GM12878 (cell line): ENCODE measurements at regions not wholly inside any gene's neighbourhood (a gene's known extent, or its start where the extent isn't known, plus 50 kb on each side); places are given as distances from the start of the nearest gene placed in this dataset.

Experiments
- ATAC-seq: fragments of 200-7000 bp; cut with Tn5 transposase; 3 replicates; pipeline ENCODE4 v1.9.1; 2020; ENCODE audit warnings: mild to moderate bottlenecking, moderate library complexity
- BruUV-seq: library from RNA; stranded (reverse); fragments of 400-500 nt; replicated peaks from 2 replicates; lab custom pipeline; 2021; lab: Mats Ljungman, UMichigan
- CTCF ChIA-PET: fragments of 300-600 bp; sonication (Branson Sonifier 250); formaldehyde crosslinking; extraction: SDS; loops from one replicate; lab custom pipeline; 2021; ENCODE audit warnings: inconsistent platforms; lab: Yijun Ruan, JAX
- POLR2A ChIA-PET: fragments of 350-600 bp; formaldehyde crosslinking; extraction: SDS; loops from one replicate; lab custom pipeline; 2021; ENCODE audit warnings: inconsistent platforms; lab: Charles Lee
- RAD21 ChIA-PET: fragments of 300-600 bp; sonication (Branson Sonifier 250); formaldehyde crosslinking; loops from one replicate; lab custom pipeline; 2023; ENCODE audit warnings: antibody characterized with exemption; ENCODE audit not compliant: unreplicated experiment; lab: Charles Lee
- SMC1A ChIA-PET: fragments of 300-600 bp; sonication (Branson Sonifier 250); formaldehyde crosslinking; loops from one replicate; lab custom pipeline; 2023; ENCODE audit not compliant: unreplicated experiment, uncharacterized antibody; lab: Charles Lee
- DNase-seq: peaks from one replicate; pipeline ENCODE4 v3.0.0-alpha.2; 2011; ENCODE audit warnings: low read depth, low spot score
- FAIRE-seq: peaks from 3 replicates; lab custom pipeline; 2011; peaks lifted over from hg19 to GRCh38; lab: Jason Lieb, UNC
- H2AFZ ChIP-seq: 2 replicates; pipeline ENCODE4 v1.6.0; 2011; ENCODE audit warnings: low read depth, low read length, control low read depth; ENCODE audit not compliant: control insufficient read depth
- H3K27ac ChIP-seq: 2 replicates; pipeline ENCODE4 v1.5.1; 2011; ENCODE audit warnings: control low read depth; ENCODE audit not compliant: control insufficient read depth, insufficient read depth
- H3K27me3 ChIP-seq, 2 experiments: replicated peaks in 1 of 2; 2 replicates each; pipeline versions ENCODE4 v1.6.0 to v1.6.1; 2011; ENCODE audit warnings: low read length in 1 of 2; ENCODE audit not compliant: control insufficient read depth in 2 of 2, insufficient read depth in 2 of 2
- H3K36me3 ChIP-seq, 2 experiments: 2 replicates each; pipeline ENCODE4 v1.5.1; 2011; ENCODE audit warnings: low read length in 1 of 2; ENCODE audit not compliant: control insufficient read depth in 2 of 2, insufficient read depth in 2 of 2
- H3K4me1 ChIP-seq: 2 replicates; pipeline ENCODE4 v1.6.1; 2011; ENCODE audit warnings: mild to moderate bottlenecking, low read length, moderate library complexity, mixed read lengths; ENCODE audit not compliant: control insufficient read depth, insufficient read depth
- H3K4me2 ChIP-seq: 2 replicates; pipeline ENCODE4 v1.6.0; 2011; ENCODE audit warnings: control low read depth; ENCODE audit not compliant: control insufficient read depth, insufficient read depth
- H3K4me3 ChIP-seq: fragments of 200-600 bp; sonication (generic); 2 replicates; pipeline ENCODE4 v1.5.1; 2016
- H3K79me2 ChIP-seq: 2 replicates; pipeline ENCODE4 v1.6.0; 2011; ENCODE audit warnings: low read length; ENCODE audit not compliant: control insufficient read depth, insufficient read depth
- H3K9ac ChIP-seq: 2 replicates; pipeline ENCODE4 v1.8.0; 2011; ENCODE audit warnings: low read length, control low read depth, mixed read lengths; ENCODE audit not compliant: control insufficient read depth, insufficient read depth
- H3K9me3 ChIP-seq: replicated peaks from 3 replicates; pipeline ENCODE4 v1.5.1; 2011; ENCODE audit warnings: mild to moderate bottlenecking, low read length; ENCODE audit not compliant: control insufficient read depth, insufficient read depth
- H4K20me1 ChIP-seq: 2 replicates; pipeline ENCODE4 v1.6.0; 2011; ENCODE audit not compliant: control insufficient read depth, insufficient read depth
- EED ChIP-seq: sonication (generic); IDR thresholded peaks from 2 replicates; pipeline ENCODE4 v1.6.1; 2016; ENCODE audit warnings: antibody characterized with exemption, low read depth
- IKZF1 ChIP-seq: fragments of 450-650 bp; conservative IDR thresholded peaks from 2 replicates; pipeline ENCODE4 v1.6.1; 2017; ENCODE audit warnings: antibody characterized with exemption, mild to moderate bottlenecking
- JUND ChIP-seq: IDR thresholded peaks from 2 replicates; pipeline ENCODE4 v1.6.1; 2012; ENCODE audit warnings: low read depth, mild to moderate bottlenecking, low read length, improper control_type of control experiment, moderate library complexity
- KAT2A ChIP-seq: conservative IDR thresholded peaks from 2 replicates; pipeline ENCODE4 v1.6.1; 2011; ENCODE audit warnings: low read depth, low read length; ENCODE audit not compliant: control insufficient read depth
- NR2C2 ChIP-seq: IDR thresholded peaks from 2 replicates; pipeline ENCODE4 v1.6.1; 2011; ENCODE audit warnings: borderline replicate concordance, low read depth; ENCODE audit not compliant: control insufficient read depth, insufficient read length
- SIX5 ChIP-seq: IDR thresholded peaks from 2 replicates; pipeline ENCODE4 v1.6.1; 2011; ENCODE audit warnings: mild to moderate bottlenecking, low read depth, low read length, moderate library complexity; ENCODE audit not compliant: severe bottlenecking
- SMC3 ChIP-seq: IDR thresholded peaks from 2 replicates; pipeline ENCODE4 v1.6.1; 2011; ENCODE audit warnings: low read length, improper control_type of control experiment, borderline replicate concordance
- SP1 ChIP-seq: IDR thresholded peaks from one replicate; pipeline ENCODE4 v1.6.1; 2011; ENCODE audit warnings: low read depth, low read length
- STAT3 ChIP-seq: IDR thresholded peaks from 2 replicates; pipeline ENCODE4 v1.6.1; 2011; ENCODE audit warnings: low read depth, low read length, improper control_type of control experiment
- TAF1 ChIP-seq: IDR thresholded peaks from 2 replicates; pipeline ENCODE4 v1.6.1; 2011; ENCODE audit warnings: mild to moderate bottlenecking, low read depth, low read length, borderline replicate concordance
- TCF3 ChIP-seq: IDR thresholded peaks from 2 replicates; pipeline ENCODE4 v1.6.1; 2012; ENCODE audit warnings: low read depth, mild to moderate bottlenecking, low read length, borderline replicate concordance; ENCODE audit not compliant: insufficient read depth
- YBX1 ChIP-seq: fragments of 450-650 bp; IDR thresholded peaks from 2 replicates; pipeline ENCODE4 v1.6.1; 2016; ENCODE audit warnings: antibody characterized with exemption
- WGBS: methylation state at CpG from one replicate; pipeline ENCODE4 v1.1.6; 2016; ENCODE audit warnings: low lambda C conversion rate; ENCODE audit not compliant: insufficient replicate concordance, insufficient coverage; ENCODE audit errors: missing lambda C conversion rate; 5-methylcytosine and 5-hydroxymethylcytosine counted together
- in situ Hi-C: fragments of 300-500 bp; cut with MboI; formaldehyde crosslinking; loops from 9 replicates; pipeline ENCODE4 v1.14.3; 2018; ENCODE audit warnings: mixed read lengths
- intact Hi-C: fragments of 100-400 bp; cut with micrococcal nuclease; formaldehyde crosslinking; loops from one replicate; pipeline ENCODE4 v1.14.2; 2022; ENCODE audit not compliant: unreplicated experiment
- TF ChIP-seq, protein P1 (sequence below): IDR thresholded peaks from 2 replicates; pipeline ENCODE4 v1.6.1; 2012; ENCODE audit warnings: low read depth, low read length, improper control_type of control experiment
- TF ChIP-seq, protein P2 (sequence below): IDR thresholded peaks from 2 replicates; pipeline ENCODE4 v1.6.1; 2011; ENCODE audit warnings: borderline replicate concordance, low read depth, mild to moderate bottlenecking, moderate library complexity, mixed read lengths, low read length; ENCODE audit not compliant: insufficient read depth; ENCODE audit errors: extremely low read length
- TF ChIP-seq, protein P3 (sequence below): fragments of 450-650 bp; IDR thresholded peaks from 2 replicates; pipeline ENCODE4 v1.6.1; 2014; ENCODE audit warnings: mild to moderate bottlenecking
- TF ChIP-seq, protein P4 (sequence below): fragments of 450-650 bp; IDR thresholded peaks from 2 replicates; pipeline ENCODE4 v1.6.1; 2017; ENCODE audit warnings: low read depth, mild to moderate bottlenecking, moderate library complexity
- TF ChIP-seq, protein P5 (sequence below): IDR thresholded peaks from 2 replicates; pipeline ENCODE4 v1.6.1; 2011; ENCODE audit warnings: borderline replicate concordance, low read depth, mild to moderate bottlenecking, moderate library complexity, low read length; ENCODE audit not compliant: insufficient read depth, poor library complexity, severe bottlenecking
- TF ChIP-seq, protein P6 (sequence below): fragments of 450-650 bp; IDR thresholded peaks from 2 replicates; pipeline ENCODE4 v1.6.1; 2016; ENCODE audit warnings: mild to moderate bottlenecking

DNA sequence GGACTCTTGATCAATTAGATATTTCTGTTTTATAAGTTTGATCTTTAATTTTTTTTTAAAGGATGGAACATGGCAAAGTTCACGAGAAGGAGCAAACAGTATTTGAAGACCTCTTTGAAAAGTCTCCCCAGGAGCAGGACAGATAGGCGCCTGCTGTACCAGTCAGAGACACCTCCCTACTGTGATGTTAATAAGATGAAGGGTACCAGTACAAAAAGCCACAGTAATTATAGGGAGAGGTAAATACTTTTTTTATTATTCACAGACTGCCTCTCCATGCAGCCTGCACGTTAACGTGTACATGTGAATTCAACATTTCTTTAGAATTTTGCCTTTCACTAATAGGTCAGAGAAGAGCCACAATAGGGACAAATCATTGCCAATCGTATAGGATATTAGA is 146.5 kb upstream of the CDH6 start:
- H3K79me2 ChIP-seq: no peaks in the 10 kb centered on the region
- no peaks in the 10 kb centered on the region for H3K36me3 ChIP-seq
- no peak overlapping the region for H2AFZ ChIP-seq
- RAD21 ChIA-PET: no interaction called here
- no peak overlapping the region for H3K4me3 ChIP-seq
- TF ChIP-seq, protein P1, sequence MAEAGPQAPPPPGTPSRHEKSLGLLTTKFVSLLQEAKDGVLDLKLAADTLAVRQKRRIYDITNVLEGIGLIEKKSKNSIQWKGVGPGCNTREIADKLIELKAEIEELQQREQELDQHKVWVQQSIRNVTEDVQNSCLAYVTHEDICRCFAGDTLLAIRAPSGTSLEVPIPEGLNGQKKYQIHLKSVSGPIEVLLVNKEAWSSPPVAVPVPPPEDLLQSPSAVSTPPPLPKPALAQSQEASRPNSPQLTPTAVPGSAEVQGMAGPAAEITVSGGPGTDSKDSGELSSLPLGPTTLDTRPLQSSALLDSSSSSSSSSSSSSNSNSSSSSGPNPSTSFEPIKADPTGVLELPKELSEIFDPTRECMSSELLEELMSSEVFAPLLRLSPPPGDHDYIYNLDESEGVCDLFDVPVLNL: no peak
- TF ChIP-seq, protein P2, sequence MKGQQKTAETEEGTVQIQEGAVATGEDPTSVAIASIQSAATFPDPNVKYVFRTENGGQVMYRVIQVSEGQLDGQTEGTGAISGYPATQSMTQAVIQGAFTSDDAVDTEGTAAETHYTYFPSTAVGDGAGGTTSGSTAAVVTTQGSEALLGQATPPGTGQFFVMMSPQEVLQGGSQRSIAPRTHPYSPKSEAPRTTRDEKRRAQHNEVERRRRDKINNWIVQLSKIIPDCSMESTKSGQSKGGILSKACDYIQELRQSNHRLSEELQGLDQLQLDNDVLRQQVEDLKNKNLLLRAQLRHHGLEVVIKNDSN: no peak
- TF ChIP-seq JUND (no peak), TCF3 (no peak), EED (no peak), STAT3 (no peak), TAF1 (no peak), SP1 (no peak), KAT2A (no peak), SMC3 (no peak), SIX5 (no peak), NR2C2 (no peak), YBX1 (no peak), IKZF1 (no peak)
- TF ChIP-seq, protein P3, sequence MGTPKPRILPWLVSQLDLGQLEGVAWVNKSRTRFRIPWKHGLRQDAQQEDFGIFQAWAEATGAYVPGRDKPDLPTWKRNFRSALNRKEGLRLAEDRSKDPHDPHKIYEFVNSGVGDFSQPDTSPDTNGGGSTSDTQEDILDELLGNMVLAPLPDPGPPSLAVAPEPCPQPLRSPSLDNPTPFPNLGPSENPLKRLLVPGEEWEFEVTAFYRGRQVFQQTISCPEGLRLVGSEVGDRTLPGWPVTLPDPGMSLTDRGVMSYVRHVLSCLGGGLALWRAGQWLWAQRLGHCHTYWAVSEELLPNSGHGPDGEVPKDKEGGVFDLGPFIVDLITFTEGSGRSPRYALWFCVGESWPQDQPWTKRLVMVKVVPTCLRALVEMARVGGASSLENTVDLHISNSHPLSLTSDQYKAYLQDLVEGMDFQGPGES: no peak
- TF ChIP-seq, protein P4, sequence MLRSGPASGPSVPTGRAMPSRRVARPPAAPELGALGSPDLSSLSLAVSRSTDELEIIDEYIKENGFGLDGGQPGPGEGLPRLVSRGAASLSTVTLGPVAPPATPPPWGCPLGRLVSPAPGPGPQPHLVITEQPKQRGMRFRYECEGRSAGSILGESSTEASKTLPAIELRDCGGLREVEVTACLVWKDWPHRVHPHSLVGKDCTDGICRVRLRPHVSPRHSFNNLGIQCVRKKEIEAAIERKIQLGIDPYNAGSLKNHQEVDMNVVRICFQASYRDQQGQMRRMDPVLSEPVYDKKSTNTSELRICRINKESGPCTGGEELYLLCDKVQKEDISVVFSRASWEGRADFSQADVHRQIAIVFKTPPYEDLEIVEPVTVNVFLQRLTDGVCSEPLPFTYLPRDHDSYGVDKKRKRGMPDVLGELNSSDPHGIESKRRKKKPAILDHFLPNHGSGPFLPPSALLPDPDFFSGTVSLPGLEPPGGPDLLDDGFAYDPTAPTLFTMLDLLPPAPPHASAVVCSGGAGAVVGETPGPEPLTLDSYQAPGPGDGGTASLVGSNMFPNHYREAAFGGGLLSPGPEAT: no peak
- TF ChIP-seq, protein P5, sequence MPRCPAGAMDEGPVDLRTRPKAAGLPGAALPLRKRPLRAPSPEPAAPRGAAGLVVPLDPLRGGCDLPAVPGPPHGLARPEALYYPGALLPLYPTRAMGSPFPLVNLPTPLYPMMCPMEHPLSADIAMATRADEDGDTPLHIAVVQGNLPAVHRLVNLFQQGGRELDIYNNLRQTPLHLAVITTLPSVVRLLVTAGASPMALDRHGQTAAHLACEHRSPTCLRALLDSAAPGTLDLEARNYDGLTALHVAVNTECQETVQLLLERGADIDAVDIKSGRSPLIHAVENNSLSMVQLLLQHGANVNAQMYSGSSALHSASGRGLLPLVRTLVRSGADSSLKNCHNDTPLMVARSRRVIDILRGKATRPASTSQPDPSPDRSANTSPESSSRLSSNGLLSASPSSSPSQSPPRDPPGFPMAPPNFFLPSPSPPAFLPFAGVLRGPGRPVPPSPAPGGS: no peak
- TF ChIP-seq, protein P6, sequence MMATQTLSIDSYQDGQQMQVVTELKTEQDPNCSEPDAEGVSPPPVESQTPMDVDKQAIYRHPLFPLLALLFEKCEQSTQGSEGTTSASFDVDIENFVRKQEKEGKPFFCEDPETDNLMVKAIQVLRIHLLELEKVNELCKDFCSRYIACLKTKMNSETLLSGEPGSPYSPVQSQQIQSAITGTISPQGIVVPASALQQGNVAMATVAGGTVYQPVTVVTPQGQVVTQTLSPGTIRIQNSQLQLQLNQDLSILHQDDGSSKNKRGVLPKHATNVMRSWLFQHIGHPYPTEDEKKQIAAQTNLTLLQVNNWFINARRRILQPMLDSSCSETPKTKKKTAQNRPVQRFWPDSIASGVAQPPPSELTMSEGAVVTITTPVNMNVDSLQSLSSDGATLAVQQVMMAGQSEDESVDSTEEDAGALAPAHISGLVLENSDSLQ: no peak
- CTCF ChIA-PET: interaction anchor here (0.7 kb wide), 1 partner anchor 185 kb away, joined by 3 read pairs; no protein-coding TSS in a partner anchor
- intact Hi-C loops: no loop called here
- 34% methylated on average over 5 of the region's 5 CpGs for WGBS
- POLR2A ChIA-PET: no interaction called here
- H3K27me3 ChIP-seq: no peaks in the 10 kb centered on the region
- DNase-seq: no peak
- ATAC-seq: no peak
- in situ Hi-C loops: no loop called here
- SMC1A ChIA-PET: no interaction called here
- no peak overlapping the region for H3K27ac ChIP-seq
- no peaks in the 10 kb centered on the region for H4K20me1 ChIP-seq
- no peak overlapping the region for H3K4me2 ChIP-seq
- no peak for FAIRE-seq
- H3K4me1 ChIP-seq: no peaks in the 10 kb centered on the region
- no TSS peak for BruUV-seq
- no peaks in the 10 kb centered on the region for H3K9me3 ChIP-seq
- no peak overlapping the region for H3K9ac ChIP-seq
